K562 (cell line): ENCODE measurements at regions not wholly inside any gene's neighbourhood (a gene's known extent, or its start where the extent isn't known, plus 50 kb on each side); places are given as distances from the start of the nearest gene placed in this dataset.

Experiments
- CCAR2 ChIP-seq: fragments of 200-400 bp; formaldehyde crosslinking; IDR thresholded peaks from 2 replicates; pipeline ENCODE4 v1.6.1; 2017; ENCODE audit warnings: mild to moderate bottlenecking, low read depth, low read length
- KHSRP ChIP-seq: fragments of 450-650 bp; IDR thresholded peaks from 2 replicates; pipeline ENCODE4 v1.6.1; 2017
- LARP7 ChIP-seq: fragments of 450-650 bp; IDR thresholded peaks from 2 replicates; pipeline ENCODE4 v1.6.1; 2016
- MCM7 ChIP-seq, 2 experiments: fragments of 450-650 bp; IDR thresholded peaks; 2 replicates each; pipeline ENCODE4 v1.6.1; 2016 to 2018
- MEF2A ChIP-seq: IDR thresholded peaks from 2 replicates; pipeline ENCODE4 v1.6.1; 2011; ENCODE audit warnings: low read depth, mild to moderate bottlenecking, low read length, moderate library complexity; ENCODE audit not compliant: control insufficient read depth
- NBN ChIP-seq: fragments of 450-650 bp; IDR thresholded peaks from 2 replicates; pipeline ENCODE4 v1.6.1; 2016; ENCODE audit warnings: low read depth, mild to moderate bottlenecking
- NFIX ChIP-seq: fragments of 250-450 bp; sonication (Bioruptor Pico); IDR thresholded peaks from 2 replicates; pipeline ENCODE4 v1.4.0; 2020; ENCODE audit warnings: low read depth, mild to moderate bottlenecking, moderate library complexity
- RNF2 ChIP-seq: sonication (generic); IDR thresholded peaks from 2 replicates; pipeline ENCODE4 v1.6.1; 2016
- SAFB2 ChIP-seq: fragments of 200-400 bp; formaldehyde crosslinking; IDR thresholded peaks from 2 replicates; pipeline ENCODE4 v1.6.1; 2018; ENCODE audit warnings: borderline replicate concordance, low read length, low read depth, moderate library complexity; ENCODE audit not compliant: severe bottlenecking
- SREBF2 ChIP-seq: sonication (generic); formaldehyde crosslinking; IDR thresholded peaks from 2 replicates; pipeline ENCODE4 v1.4.0; 2020; ENCODE audit warnings: mild to moderate bottlenecking, missing genetic modification reagents
- TBL1XR1 ChIP-seq, 2 experiments: IDR thresholded peaks; 2 replicates each; pipeline ENCODE4 v1.6.1; 2012; ENCODE audit warnings: improper control_type of control experiment in 2 of 2, low read length in 2 of 2, mild to moderate bottlenecking in 1 of 2
- ZNF589 ChIP-seq: fragments of 200-800 bp; sonication (Bioruptor generic); IDR thresholded peaks from 2 replicates; pipeline ENCODE4 v1.6.1; 2016; ENCODE audit warnings: low read depth, missing genetic modification characterization, missing compliant biosample characterization
- TF ChIP-seq, protein P1 (sequence below): fragments of 450-650 bp; formaldehyde crosslinking; IDR thresholded peaks from 2 replicates; pipeline ENCODE4 v1.4.0; 2020; ENCODE audit warnings: mild to moderate bottlenecking, mixed read lengths
- TF ChIP-seq, protein P2 (sequence below): fragments of 450-650 bp; IDR thresholded peaks from 2 replicates; pipeline ENCODE4 v1.6.1; 2016
- TF ChIP-seq, protein P3 (sequence below): fragments of 450-650 bp; IDR thresholded peaks from one replicate; pipeline ENCODE4 v1.6.1; 2018; ENCODE audit warnings: mild to moderate bottlenecking, moderate library complexity; ENCODE audit not compliant: partially characterized antibody

DNA sequence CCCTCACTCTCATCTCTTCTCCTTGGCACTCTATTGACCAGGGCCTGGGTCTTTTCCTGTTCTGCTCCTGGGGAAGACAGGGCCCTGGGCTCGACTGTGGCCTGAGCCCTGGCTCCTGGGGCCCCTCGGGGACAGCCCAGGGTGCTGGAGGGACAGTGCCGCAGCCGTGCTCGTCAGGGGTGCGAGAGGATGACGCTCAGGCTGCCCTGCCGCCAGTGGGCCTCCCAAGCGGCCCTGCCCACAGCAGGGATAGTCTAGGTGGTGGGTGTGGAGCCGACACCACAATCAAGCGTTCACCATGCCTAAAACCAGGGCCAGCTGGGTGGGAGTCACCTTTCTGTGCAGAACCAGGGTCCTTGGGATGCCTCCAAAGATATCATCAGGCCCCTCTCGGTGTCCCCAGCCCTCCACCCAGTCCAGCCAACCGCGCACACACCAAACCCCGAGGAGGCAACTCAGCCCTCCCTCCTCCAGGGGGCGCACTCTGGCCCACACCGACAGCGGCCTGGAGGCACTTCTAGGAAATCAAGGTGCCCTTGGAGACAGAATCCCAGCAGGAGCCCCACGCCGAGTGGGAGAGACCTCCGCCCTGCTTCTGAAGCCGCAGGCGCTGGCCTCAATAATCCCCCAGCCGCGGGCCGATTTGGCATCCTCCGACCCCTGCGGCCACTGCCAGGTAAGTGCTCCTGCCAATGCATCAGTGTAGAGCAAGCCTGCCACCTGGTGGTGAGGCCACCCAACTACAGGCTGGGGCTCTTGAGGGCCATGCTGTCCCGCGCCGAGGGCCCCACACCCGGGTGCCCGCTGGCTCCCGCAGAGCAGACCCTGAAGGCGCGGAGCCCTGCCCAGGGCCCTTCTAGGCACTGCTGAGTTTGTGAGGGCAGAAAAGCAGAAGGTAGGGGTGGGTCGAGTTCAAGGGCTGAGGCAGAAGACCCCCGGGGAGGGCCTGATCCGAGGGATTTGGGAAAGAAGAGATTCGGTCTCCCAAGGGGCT is 496.4 kb downstream of the BUD13 start (continued):
- TF ChIP-seq NBN: peak; percentile 53; the same call in 1 of the 2 replicates
- TF ChIP-seq SAFB2: no peak
- no peak for TF ChIP-seq TBL1XR1 (IDR thresholded peaks at IDR 0.05; ENCODE audit: low read length in 2 of 2)
- TF ChIP-seq, protein P1, sequence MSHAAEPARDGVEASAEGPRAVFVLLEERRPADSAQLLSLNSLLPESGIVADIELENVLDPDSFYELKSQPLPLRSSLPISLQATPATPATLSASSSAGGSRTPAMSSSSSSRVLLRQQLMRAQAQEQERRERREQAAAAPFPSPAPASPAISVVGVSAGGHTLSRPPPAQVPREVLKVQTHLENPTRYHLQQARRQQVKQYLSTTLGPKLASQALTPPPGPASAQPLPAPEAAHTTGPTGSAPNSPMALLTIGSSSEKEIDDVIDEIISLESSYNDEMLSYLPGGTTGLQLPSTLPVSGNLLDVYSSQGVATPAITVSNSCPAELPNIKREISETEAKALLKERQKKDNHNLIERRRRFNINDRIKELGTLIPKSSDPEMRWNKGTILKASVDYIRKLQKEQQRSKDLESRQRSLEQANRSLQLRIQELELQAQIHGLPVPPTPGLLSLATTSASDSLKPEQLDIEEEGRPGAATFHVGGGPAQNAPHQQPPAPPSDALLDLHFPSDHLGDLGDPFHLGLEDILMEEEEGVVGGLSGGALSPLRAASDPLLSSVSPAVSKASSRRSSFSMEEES: no peak
- TF ChIP-seq SREBF2: no peak
- no peak for TF ChIP-seq CCAR2
- TF ChIP-seq, protein P2, sequence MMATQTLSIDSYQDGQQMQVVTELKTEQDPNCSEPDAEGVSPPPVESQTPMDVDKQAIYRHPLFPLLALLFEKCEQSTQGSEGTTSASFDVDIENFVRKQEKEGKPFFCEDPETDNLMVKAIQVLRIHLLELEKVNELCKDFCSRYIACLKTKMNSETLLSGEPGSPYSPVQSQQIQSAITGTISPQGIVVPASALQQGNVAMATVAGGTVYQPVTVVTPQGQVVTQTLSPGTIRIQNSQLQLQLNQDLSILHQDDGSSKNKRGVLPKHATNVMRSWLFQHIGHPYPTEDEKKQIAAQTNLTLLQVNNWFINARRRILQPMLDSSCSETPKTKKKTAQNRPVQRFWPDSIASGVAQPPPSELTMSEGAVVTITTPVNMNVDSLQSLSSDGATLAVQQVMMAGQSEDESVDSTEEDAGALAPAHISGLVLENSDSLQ: no peak
- TF ChIP-seq MEF2A: no peak
- TF ChIP-seq RNF2: no peak
- TF ChIP-seq ZNF589 (CRISPR knock-in tag): no peak
- no peak for TF ChIP-seq NFIX (CRISPR knock-in tag)
- no peak for TF ChIP-seq KHSRP
- TF ChIP-seq MCM7 (IDR thresholded peaks at IDR 0.05): no peak
- TF ChIP-seq LARP7: no peak
- TF ChIP-seq, protein P3, sequence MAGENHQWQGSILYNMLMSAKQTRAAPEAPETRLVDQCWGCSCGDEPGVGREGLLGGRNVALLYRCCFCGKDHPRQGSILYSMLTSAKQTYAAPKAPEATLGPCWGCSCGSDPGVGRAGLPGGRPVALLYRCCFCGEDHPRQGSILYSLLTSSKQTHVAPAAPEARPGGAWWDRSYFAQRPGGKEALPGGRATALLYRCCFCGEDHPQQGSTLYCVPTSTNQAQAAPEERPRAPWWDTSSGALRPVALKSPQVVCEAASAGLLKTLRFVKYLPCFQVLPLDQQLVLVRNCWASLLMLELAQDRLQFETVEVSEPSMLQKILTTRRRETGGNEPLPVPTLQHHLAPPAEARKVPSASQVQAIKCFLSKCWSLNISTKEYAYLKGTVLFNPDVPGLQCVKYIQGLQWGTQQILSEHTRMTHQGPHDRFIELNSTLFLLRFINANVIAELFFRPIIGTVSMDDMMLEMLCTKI: no peak
